ENCODE measurements at regions not wholly inside any gene's neighbourhood (a gene's known extent, or its start where the extent isn't known, plus 50 kb on each side); places are given as distances from the start of the nearest gene placed in this dataset.

- ChIA-PET CTCF (no interaction called here), POLR2A (no interaction called here)
- Histone ChIP-seq H3K9me3 (replicated peaks; ENCODE audit: control insufficient read depth, insufficient read depth, low read length) (no peaks in the 10 kb centered on the region), H3K9ac (replicated peaks; ENCODE audit: extremely low read depth, insufficient read depth, low read length) (no peak overlapping the region), H2AFZ (ENCODE audit: low read depth, low read length) (no peak overlapping the region), H3K27me3 (ENCODE audit: control insufficient read depth in 2 of 2, insufficient read depth in 2 of 2, low read length in 2 of 2) (no peaks in the 10 kb centered on the region), H3K4me1 (ENCODE audit: control insufficient read depth, extremely low read depth, insufficient read depth, low read length) (no peaks in the 10 kb centered on the region), H3K4me3 (replicated peaks in 1 of 3; ENCODE audit: insufficient read depth in 1 of 3, low read depth in 1 of 3, low read length in 3 of 3) (no peak overlapping the region), H3K27ac (ENCODE audit: insufficient read depth, low read depth, low read length) (no peak overlapping the region), H3K9me1 (replicated peaks; ENCODE audit: control insufficient read depth, extremely low read depth, insufficient read depth, low read length) (no peaks in the 10 kb centered on the region), H3K36me3 (ENCODE audit: control insufficient read depth in 2 of 2, extremely low read depth in 1 of 2, insufficient read depth in 2 of 2, low read length in 2 of 2) (no peaks in the 10 kb centered on the region), H3K79me2 (ENCODE audit: control insufficient read depth, insufficient read depth, low read length) (no peaks in the 10 kb centered on the region), H3K4me2 (ENCODE audit: insufficient read depth, low read length) (no peak overlapping the region), H4K20me1 (replicated peaks; ENCODE audit: control insufficient read depth, extremely low read depth, insufficient read depth, low read length) (no peaks in the 10 kb centered on the region)
- dilution Hi-C loops (cut with MboI; ENCODE audit: extremely low pct_ligation_motif_present, low sequenced_read_pairs), result no loop called here
- intact Hi-C loops (cut with micrococcal nuclease), result no loop called here
- BruUV-seq (replicated peaks), result no TSS peak
- FAIRE-seq, result no peak
- no peak for DNase-seq (ENCODE audit: low read depth, low spot score)
- TF ChIP-seq POLR2A (IDR thresholded peaks at IDR 0.05; ENCODE audit: low read depth, low read length), result no peak
- TF ChIP-seq MAX (IDR thresholded peaks at IDR 0.05; ENCODE audit: insufficient read depth, insufficient read length), result no peak
- TF ChIP-seq POLR2AphosphoS5 (IDR thresholded peaks at IDR 0.05; ENCODE audit: insufficient read depth, low read depth, low read length), result no peak
- no peak for TF ChIP-seq EZH2 (IDR thresholded peaks at IDR 0.05; ENCODE audit: borderline replicate concordance, low read depth, low read length, severe bottlenecking)
- no peak for TF ChIP-seq CTCF (IDR thresholded peaks at IDR 0.05; ENCODE audit: extremely low read depth in 1 of 2, insufficient read depth in 1 of 2, low read depth in 1 of 2, low read length in 2 of 2)
- TF ChIP-seq GATA2 (IDR thresholded peaks at IDR 0.05; ENCODE audit: insufficient read depth, insufficient read length, low read depth, low read length), result no peak
- TF ChIP-seq FOS (IDR thresholded peaks at IDR 0.05; ENCODE audit: borderline replicate concordance, insufficient read depth, low read length), result no peak
- TF ChIP-seq JUN (IDR thresholded peaks at IDR 0.05; ENCODE audit: borderline replicate concordance, insufficient read depth, insufficient read length, low read depth), result no peak
- no peak for TF ChIP-seq MYC (IDR thresholded peaks at IDR 0.05; ENCODE audit: low read depth, low read length)
Observed at GRCh38 chr5:4192111-4192510, 596.5 kb downstream of the IRX1 start.
